A549 (cell line): ENCODE measurements at regions not wholly inside any gene's neighbourhood (a gene's known extent, or its start where the extent isn't known, plus 50 kb on each side); places are given as distances from the start of the nearest gene placed in this dataset.

Source experiments
- ATAC-seq, 2 experiments: fragments of 200-7000 bp in 1 of 2; fragments of >200 bp in 1 of 2; cut with Nextera tagmentation in 1 of 2; cut with Tn5 transposase in 1 of 2; 3 replicates each; pipeline versions ENCODE4 v1.8.0 to v1.9.1; 2018 to 2020; ENCODE audit warnings: mild to moderate bottlenecking in 1 of 2, moderate library complexity in 1 of 2
- CTCF ChIA-PET: fragments of 300-600 bp; sonication (Branson Sonifier 250); formaldehyde crosslinking; extraction: SDS; loops from one replicate; lab custom pipeline; 2021; ENCODE audit warnings: antibody characterized with exemption, inconsistent platforms; lab: Yijun Ruan, JAX
- POLR2A ChIA-PET: fragments of 350-600 bp; formaldehyde crosslinking; extraction: SDS; loops from one replicate; lab custom pipeline; 2021; ENCODE audit warnings: antibody characterized with exemption, inconsistent platforms; lab: Yijun Ruan, JAX
- DNase-seq, 2 experiments: peaks; one replicate each; pipeline versions ENCODE4 v3.0.0 to v3.0.0-alpha.2; 2011 to 2016; ENCODE audit warnings: low read depth in 1 of 2, low spot score in 1 of 2
- FAIRE-seq: peaks from 2 replicates; lab custom pipeline; 2011; peaks lifted over from hg19 to GRCh38; lab: Jason Lieb, UNC
- H3K27ac ChIP-seq, 2 experiments: fragments of >200 bp; sonication (Bioruptor Twin); formaldehyde crosslinking; 3 replicates each; pipeline ENCODE4 v1.5.1; 2016 to 2017
- H3K4me1 ChIP-seq: fragments of >200 bp; sonication (Bioruptor Twin); formaldehyde crosslinking; 3 replicates; pipeline ENCODE4 v1.6.1; 2016
- H3K4me2 ChIP-seq: fragments of >200 bp; sonication (Bioruptor Twin); formaldehyde crosslinking; 3 replicates; pipeline ENCODE4 v1.6.1; 2016
- H3K4me3 ChIP-seq: fragments of >200 bp; sonication (Bioruptor Twin); formaldehyde crosslinking; 3 replicates; pipeline ENCODE4 v1.5.1; 2016
- H3K9me3 ChIP-seq: fragments of >200 bp; sonication (Bioruptor Twin); formaldehyde crosslinking; 3 replicates; pipeline ENCODE4 v1.6.1; 2016
- CBX2 ChIP-seq: fragments of 200-600 bp; sonication (generic); IDR thresholded peaks from 2 replicates; pipeline ENCODE4 v1.6.1; 2016; ENCODE audit warnings: low read depth, mild to moderate bottlenecking, borderline replicate concordance
- CBX8 ChIP-seq: fragments of 200-600 bp; sonication (generic); IDR thresholded peaks from 2 replicates; pipeline ENCODE4 v1.6.1; 2016
- CEBPB ChIP-seq, 2 experiments: fragments of >200 bp in 1 of 2; sonication (Bioruptor Twin) in 1 of 2; formaldehyde crosslinking in 1 of 2; IDR thresholded peaks; 2 replicates each; pipeline ENCODE4 v1.6.1; 2012 to 2016
- CHD4 ChIP-seq: fragments of 200-600 bp; sonication (generic); IDR thresholded peaks from 2 replicates; pipeline ENCODE4 v1.6.1; 2016; ENCODE audit warnings: antibody characterized with exemption, mild to moderate bottlenecking, borderline replicate concordance
- EHF ChIP-seq: fragments of 250-450 bp; sonication (Bioruptor Pico); IDR thresholded peaks from 2 replicates; pipeline ENCODE4 v1.5.0; 2020; ENCODE audit warnings: mild to moderate bottlenecking
- FOXS1 ChIP-seq: fragments of 250-450 bp; sonication (Bioruptor Pico); IDR thresholded peaks from 2 replicates; pipeline ENCODE4 v1.5.0; 2020; ENCODE audit warnings: mild to moderate bottlenecking, moderate library complexity
- GATA3 ChIP-seq: IDR thresholded peaks from 2 replicates; pipeline ENCODE4 v1.6.1; 2012; ENCODE audit warnings: borderline replicate concordance
- HDAC2 ChIP-seq: fragments of 200-600 bp; sonication (generic); IDR thresholded peaks from 2 replicates; pipeline ENCODE4 v1.6.1; 2016
- HOXB5 ChIP-seq: fragments of 250-450 bp; sonication (Bioruptor Pico); IDR thresholded peaks from 2 replicates; pipeline ENCODE4 v1.5.0; 2020; ENCODE audit warnings: mild to moderate bottlenecking, moderate library complexity
- JUN ChIP-seq, 2 experiments: fragments of >200 bp; sonication (Bioruptor Twin); formaldehyde crosslinking; IDR thresholded peaks; 2 replicates in 1 of 2; 3 replicates in 1 of 2; pipeline ENCODE4 v1.6.1; 2016 to 2017
- JUNB ChIP-seq: fragments of >200 bp; sonication (Bioruptor Twin); formaldehyde crosslinking; IDR thresholded peaks from 2 replicates; pipeline ENCODE4 v1.6.1; 2016
- KDM1A ChIP-seq: fragments of 200-600 bp; sonication (generic); IDR thresholded peaks from 2 replicates; pipeline ENCODE4 v1.6.1; 2016; ENCODE audit warnings: low read depth, mild to moderate bottlenecking
- KDM5A ChIP-seq: fragments of 200-600 bp; sonication (generic); IDR thresholded peaks from 2 replicates; pipeline ENCODE4 v1.6.1; 2016; ENCODE audit warnings: antibody characterized with exemption, mild to moderate bottlenecking
- MAFK ChIP-seq: fragments of 450-650 bp; IDR thresholded peaks from 2 replicates; pipeline ENCODE4 v1.6.1; 2014; ENCODE audit not compliant: partially characterized antibody
- MYC ChIP-seq: IDR thresholded peaks from 2 replicates; pipeline ENCODE4 v1.6.1; 2012; ENCODE audit warnings: mild to moderate bottlenecking, inconsistent platforms, low read length, improper control_type of control experiment, borderline replicate concordance
- PHF8 ChIP-seq: fragments of 200-600 bp; sonication (generic); IDR thresholded peaks from 2 replicates; pipeline ENCODE4 v1.6.1; 2016; ENCODE audit warnings: low read depth, mild to moderate bottlenecking, antibody characterized with exemption, moderate library complexity, borderline replicate concordance
- RAD21 ChIP-seq, 2 experiments: fragments of >200 bp in 1 of 2; sonication (Bioruptor Twin) in 1 of 2; formaldehyde crosslinking in 1 of 2; IDR thresholded peaks in 1 of 2; conservative IDR thresholded peaks in 1 of 2; 2 replicates in 1 of 2; 3 replicates in 1 of 2; pipeline ENCODE4 v1.6.1; 2012 to 2018; ENCODE audit warnings: inconsistent platforms in 1 of 2
- RFX5 ChIP-seq: fragments of 450-650 bp; IDR thresholded peaks from 2 replicates; pipeline ENCODE4 v1.7.1; 2014; ENCODE audit warnings: antibody characterized with exemption, mild to moderate bottlenecking, moderate library complexity
- RNF2 ChIP-seq: fragments of 200-600 bp; sonication (generic); IDR thresholded peaks from 2 replicates; pipeline ENCODE4 v1.6.1; 2016; ENCODE audit warnings: low read depth, mild to moderate bottlenecking, antibody characterized with exemption, moderate library complexity, borderline replicate concordance
- SREBF2 ChIP-seq: fragments of 450-650 bp; IDR thresholded peaks from 2 replicates; pipeline ENCODE4 v1.6.1; 2014; ENCODE audit warnings: mild to moderate bottlenecking, moderate library complexity
- ZC3H11A ChIP-seq: fragments of 450-650 bp; IDR thresholded peaks from 2 replicates; pipeline ENCODE4 v1.6.1; 2014; ENCODE audit warnings: antibody characterized with exemption, mild to moderate bottlenecking
- ZNF302 ChIP-seq: fragments of 250-450 bp; sonication (Bioruptor Pico); IDR thresholded peaks from 2 replicates; pipeline ENCODE4 v1.9.0; 2021; ENCODE audit warnings: inconsistent platforms, mild to moderate bottlenecking, moderate library complexity
- ZSCAN20 ChIP-seq: fragments of 250-450 bp; sonication (Bioruptor Pico); IDR thresholded peaks from 2 replicates; pipeline ENCODE4 v1.8.0; 2022; ENCODE audit warnings: mild to moderate bottlenecking, moderate library complexity
- WGBS: methylation state at CpG from one replicate; pipeline ENCODE4 v1.1.6; 2017; ENCODE audit errors: missing lambda C conversion rate; 5-methylcytosine and 5-hydroxymethylcytosine counted together
- TF ChIP-seq, protein P1 (sequence below): fragments of 200-600 bp; sonication (generic); IDR thresholded peaks from 2 replicates; pipeline ENCODE4 v1.6.1; 2016; ENCODE audit warnings: antibody characterized with exemption, mild to moderate bottlenecking, moderate library complexity
- TF ChIP-seq, protein P2 (sequence below): IDR thresholded peaks from 2 replicates; pipeline ENCODE4 v1.6.1; 2012
- TF ChIP-seq, protein P3 (sequence below): fragments of >200 bp; sonication (Bioruptor Twin); formaldehyde crosslinking; IDR thresholded peaks from 2 replicates; pipeline ENCODE4 v1.6.1; 2016

DNA sequence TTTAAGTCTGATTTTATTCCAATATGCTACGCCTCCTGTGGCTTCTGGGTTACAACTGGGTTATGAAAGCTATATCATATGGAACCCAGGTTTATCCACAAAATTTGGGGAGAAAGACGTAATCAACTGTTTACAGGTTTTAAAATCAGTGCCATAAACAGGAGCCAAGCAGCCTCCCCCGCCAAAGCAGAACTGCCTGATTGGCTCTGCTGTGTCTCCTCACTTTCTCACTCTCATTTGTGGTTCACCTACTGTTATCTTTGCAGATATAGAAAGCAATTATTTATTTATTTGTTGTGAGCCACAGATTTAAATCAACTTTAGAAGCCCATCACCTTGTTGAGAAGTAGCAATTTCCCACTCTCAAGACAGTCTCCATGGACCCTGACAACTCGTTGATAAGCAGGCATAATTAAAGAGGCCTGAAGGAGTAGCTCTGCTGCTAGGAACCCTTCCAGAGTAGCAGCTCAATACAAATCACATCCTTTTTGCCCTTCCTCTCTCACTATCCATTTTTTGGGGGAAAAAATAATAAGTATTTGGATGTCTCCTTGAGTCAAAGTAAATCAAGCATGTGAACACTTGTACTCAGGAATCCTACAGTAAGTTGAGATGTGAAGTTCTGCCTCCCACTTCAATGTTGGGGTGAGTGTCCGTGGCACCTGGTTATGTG lies 191.0 kb upstream of the CCDC150 start:
- H3K9me3 ChIP-seq, result no peaks in the 10 kb centered on the region
- H3K27ac ChIP-seq, result no peak overlapping the region
- POLR2A ChIA-PET, result no interaction called here
- ATAC-seq, result no peak
- no peak for FAIRE-seq
- 82% methylated on average over 5 of the region's 5 CpGs for WGBS
- no peaks in the 10 kb centered on the region for H3K4me1 ChIP-seq
- no peak for DNase-seq
- H3K4me2 ChIP-seq, result no peak overlapping the region
- CTCF ChIA-PET, result interaction anchor here (0.5 to 0.6 kb wide), 2 partner anchors 510 to 661 kb away, joined by 3 to 6 read pairs; no protein-coding TSS in a partner anchor
- no peak overlapping the region for H3K4me3 ChIP-seq
- TF ChIP-seq RNF2 (no peak), KDM1A (no peak), HDAC2 (no peak), ZNF302 (CRISPR knock-in tag) (no peak), CEBPB (IDR thresholded peaks at IDR 0.05) (no peak), RFX5 (no peak), HOXB5 (CRISPR knock-in tag) (no peak), EHF (no peak), CHD4 (no peak), CBX8 (no peak), ZC3H11A (no peak), GATA3 (no peak), ZSCAN20 (CRISPR knock-in tag) (no peak), PHF8 (no peak)
- TF ChIP-seq, protein P1, sequence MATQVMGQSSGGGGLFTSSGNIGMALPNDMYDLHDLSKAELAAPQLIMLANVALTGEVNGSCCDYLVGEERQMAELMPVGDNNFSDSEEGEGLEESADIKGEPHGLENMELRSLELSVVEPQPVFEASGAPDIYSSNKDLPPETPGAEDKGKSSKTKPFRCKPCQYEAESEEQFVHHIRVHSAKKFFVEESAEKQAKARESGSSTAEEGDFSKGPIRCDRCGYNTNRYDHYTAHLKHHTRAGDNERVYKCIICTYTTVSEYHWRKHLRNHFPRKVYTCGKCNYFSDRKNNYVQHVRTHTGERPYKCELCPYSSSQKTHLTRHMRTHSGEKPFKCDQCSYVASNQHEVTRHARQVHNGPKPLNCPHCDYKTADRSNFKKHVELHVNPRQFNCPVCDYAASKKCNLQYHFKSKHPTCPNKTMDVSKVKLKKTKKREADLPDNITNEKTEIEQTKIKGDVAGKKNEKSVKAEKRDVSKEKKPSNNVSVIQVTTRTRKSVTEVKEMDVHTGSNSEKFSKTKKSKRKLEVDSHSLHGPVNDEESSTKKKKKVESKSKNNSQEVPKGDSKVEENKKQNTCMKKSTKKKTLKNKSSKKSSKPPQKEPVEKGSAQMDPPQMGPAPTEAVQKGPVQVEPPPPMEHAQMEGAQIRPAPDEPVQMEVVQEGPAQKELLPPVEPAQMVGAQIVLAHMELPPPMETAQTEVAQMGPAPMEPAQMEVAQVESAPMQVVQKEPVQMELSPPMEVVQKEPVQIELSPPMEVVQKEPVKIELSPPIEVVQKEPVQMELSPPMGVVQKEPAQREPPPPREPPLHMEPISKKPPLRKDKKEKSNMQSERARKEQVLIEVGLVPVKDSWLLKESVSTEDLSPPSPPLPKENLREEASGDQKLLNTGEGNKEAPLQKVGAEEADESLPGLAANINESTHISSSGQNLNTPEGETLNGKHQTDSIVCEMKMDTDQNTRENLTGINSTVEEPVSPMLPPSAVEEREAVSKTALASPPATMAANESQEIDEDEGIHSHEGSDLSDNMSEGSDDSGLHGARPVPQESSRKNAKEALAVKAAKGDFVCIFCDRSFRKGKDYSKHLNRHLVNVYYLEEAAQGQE, result no peak
- TF ChIP-seq, protein P2, sequence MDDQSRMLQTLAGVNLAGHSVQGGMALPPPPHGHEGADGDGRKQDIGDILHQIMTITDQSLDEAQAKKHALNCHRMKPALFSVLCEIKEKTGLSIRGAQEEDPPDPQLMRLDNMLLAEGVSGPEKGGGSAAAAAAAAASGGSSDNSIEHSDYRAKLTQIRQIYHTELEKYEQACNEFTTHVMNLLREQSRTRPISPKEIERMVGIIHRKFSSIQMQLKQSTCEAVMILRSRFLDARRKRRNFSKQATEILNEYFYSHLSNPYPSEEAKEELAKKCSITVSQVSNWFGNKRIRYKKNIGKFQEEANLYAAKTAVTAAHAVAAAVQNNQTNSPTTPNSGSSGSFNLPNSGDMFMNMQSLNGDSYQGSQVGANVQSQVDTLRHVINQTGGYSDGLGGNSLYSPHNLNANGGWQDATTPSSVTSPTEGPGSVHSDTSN, result no peak

DNA sequence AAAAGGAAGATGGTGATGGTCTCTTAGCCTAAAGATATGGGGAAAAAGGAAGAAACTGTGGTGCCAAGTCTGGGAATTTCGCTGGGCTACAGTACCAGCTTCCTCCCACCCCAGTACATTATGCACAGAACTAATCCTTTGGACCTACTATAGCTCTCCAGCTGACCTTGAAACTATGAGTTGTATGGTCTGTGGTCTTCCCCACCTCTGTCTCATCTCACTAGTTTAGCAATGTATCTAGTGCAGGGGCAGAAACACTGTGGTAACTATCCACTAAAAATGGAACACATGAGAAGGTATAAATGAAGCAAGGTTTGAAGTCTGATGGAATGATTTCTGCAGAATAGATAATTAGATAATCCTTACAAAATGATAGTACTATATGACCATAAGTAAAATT lies 190.4 kb upstream of the CCDC150 start:
- 33% methylated on average over 1 of the region's 1 CpG for WGBS
- CTCF ChIA-PET, result no interaction called here

More for the DNA sequence above, 190.4 kb upstream of the CCDC150 start:
- ATAC-seq (no peak), FAIRE-seq (no peak), DNase-seq (no peak)
- Histone ChIP-seq H3K4me1 (no peaks in the 10 kb centered on the region), H3K4me3 (no peak overlapping the region), H3K4me2 (no peak overlapping the region), H3K9me3 (no peaks in the 10 kb centered on the region), H3K27ac (no peak overlapping the region)
- TF ChIP-seq JUN (IDR thresholded peaks at IDR 0.05) (no peak), CHD4 (no peak), SREBF2 (no peak), KDM5A (no peak), JUNB (no peak), RAD21 (conservative IDR thresholded peaks at IDR 0.05 in 1 of 2, IDR thresholded peaks at IDR 0.05 in 1 of 2) (no peak), ZSCAN20 (CRISPR knock-in tag) (no peak), FOXS1 (no peak), MAFK (no peak), MYC (no peak), ZNF302 (CRISPR knock-in tag) (no peak), CBX2 (no peak)
- TF ChIP-seq, protein P3, sequence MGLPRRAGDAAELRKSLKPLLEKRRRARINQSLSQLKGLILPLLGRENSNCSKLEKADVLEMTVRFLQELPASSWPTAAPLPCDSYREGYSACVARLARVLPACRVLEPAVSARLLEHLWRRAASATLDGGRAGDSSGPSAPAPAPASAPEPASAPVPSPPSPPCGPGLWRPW, result no peak
- TF ChIP-seq, protein P1, result no peak
- POLR2A ChIA-PET, result no interaction called here
